NCI-H1417 (cell line): ENCODE measurements at regions not wholly inside any gene's neighbourhood (a gene's known extent, or its start where the extent isn't known, plus 50 kb on each side); places are given as distances from the start of the nearest gene placed in this dataset.

Source experiments
- DNase-seq, 3 experiments: peaks; one replicate each; lab custom pipeline; 2025; lab: John Stamatoyannopoulos, UW

DNA sequence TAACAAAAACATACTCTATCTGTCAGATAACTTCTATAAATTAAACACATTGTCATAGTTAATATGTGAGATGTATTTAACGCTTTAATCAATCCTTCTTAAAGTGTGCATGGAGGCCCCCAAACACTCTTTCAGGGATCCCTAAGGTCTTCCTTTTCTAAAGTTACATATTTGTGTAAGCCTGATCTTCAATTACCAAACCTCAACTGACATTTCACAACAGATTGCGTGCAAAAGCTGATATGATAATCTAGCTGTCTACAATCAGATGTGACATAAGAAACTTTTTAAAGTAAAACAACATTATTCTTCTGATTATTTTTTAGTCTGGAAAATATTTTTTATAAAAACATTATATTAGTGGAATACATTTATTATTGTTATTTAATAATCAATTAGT lies 1850.4 kb downstream of the OLFM4 start:
- DNase-seq = no peak

GRCh38 chr13:54884682-54885081 lies 1856.1 kb downstream of the OLFM4 start:
- no peak for DNase-seq

GRCh38 chr13:54890976-54891375 lies 1862.4 kb downstream of the OLFM4 start:
- DNase-seq = no peak

GRCh38 chr13:54901316-54901715 lies 1872.7 kb downstream of the OLFM4 start:
- DNase-seq = no peak

GRCh38 chr13:54912367-54912766 lies 1883.8 kb downstream of the OLFM4 start:
- no peak for DNase-seq

DNA sequence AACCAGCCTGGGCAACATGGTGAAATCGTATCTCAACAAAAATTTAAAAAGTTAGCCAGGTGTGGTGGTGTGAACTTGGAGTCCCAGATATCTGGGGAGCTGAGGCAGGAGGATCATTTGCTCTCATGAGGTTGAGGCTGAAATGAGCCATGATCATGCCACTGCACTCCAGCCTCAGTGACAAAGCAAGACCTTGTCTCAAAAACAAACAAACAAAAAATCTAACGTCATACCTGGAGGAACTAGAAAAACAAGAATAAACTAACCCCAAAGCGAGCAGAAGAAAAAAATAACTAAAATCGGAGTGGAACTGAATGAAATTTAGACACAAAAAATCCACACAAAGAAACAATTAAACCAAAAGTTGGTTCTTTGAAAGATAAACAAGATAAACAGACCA lies 1885.1 kb downstream of the OLFM4 start:
- no peak for DNase-seq

DNA sequence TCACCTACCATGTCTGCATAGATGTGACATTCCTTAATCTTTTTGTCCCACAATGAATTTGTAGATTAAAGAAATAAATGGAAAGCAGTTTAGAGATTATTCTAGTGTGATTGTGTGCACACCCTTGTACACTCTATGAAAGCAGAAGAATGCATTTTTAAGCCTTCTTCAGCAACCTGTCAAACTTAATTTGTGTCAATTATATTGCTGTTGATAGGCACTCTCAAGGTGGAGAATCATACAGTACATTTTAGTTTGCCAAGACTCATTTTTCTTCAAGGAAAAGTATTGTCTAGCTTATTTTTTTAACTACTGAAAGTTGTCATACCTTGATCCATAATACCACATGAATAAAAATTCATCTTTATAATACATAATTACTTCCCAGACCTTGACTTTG lies 1898.9 kb downstream of the OLFM4 start:
- DNase-seq = no peak

DNA sequence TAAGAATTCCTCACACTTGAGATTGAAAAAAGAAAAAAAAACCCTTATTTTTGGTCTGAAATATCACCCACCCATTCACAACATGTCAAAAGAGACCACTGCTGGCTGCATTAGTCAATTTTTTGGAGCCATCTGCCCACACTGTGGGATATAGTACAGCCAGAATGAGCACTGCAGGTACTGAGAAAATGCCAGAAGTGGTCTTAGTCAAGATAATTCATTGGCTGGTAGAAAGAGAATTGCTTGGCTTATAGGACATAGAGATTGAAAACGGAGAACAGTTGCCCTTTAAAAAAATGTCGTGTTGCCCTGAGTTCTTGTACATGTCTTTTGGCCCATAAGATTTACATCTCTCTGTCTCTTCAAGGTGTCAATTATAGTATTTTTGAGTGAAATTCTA lies 1899.5 kb downstream of the OLFM4 start:
- DNase-seq = no peak

DNA sequence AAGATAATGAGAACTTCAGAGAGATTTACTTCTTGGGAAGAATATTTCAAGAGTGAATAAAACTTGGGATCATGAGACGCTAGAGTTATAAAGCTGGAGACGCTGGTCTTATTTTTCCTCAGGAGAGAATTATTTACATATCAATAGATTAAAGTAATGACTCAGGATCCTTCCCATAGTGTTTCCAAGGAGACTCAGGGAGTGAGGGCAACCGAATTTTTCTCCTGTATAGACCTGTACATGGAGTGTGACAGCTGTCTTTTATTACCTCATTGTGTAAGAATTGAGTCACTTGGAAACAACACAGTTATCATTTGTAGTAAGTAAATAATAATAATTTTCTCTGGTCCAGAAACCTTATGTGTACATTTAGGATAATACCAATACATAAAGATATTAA lies 1905.5 kb downstream of the OLFM4 start:
- peak in 1 of 3 experiments; percentile 48 for DNase-seq

DNA sequence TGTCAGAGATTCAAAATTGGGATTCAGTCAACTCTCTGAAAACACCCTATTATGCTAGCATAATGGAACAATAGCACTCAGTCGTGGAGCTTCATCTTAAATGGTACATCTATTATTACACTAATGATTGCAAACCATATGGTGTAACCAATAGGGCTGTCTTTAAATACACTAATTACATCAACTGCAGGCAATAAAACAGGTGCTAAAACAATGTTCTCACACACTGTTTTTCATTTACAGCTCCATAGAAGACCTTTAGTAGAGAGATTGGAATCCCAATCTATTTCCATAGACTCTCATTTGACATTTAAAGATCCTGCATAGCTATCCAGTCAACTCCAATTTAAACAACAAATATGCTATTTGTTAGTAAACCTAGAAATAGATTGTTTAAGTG lies 1917.4 kb downstream of the OLFM4 start:
- peak in 2 of 3 experiments; percentile 48 to 93 for DNase-seq

- no peak for DNase-seq
Observed at GRCh38 chr13:54949735-54950134, 1921.1 kb downstream of the OLFM4 start.

DNA sequence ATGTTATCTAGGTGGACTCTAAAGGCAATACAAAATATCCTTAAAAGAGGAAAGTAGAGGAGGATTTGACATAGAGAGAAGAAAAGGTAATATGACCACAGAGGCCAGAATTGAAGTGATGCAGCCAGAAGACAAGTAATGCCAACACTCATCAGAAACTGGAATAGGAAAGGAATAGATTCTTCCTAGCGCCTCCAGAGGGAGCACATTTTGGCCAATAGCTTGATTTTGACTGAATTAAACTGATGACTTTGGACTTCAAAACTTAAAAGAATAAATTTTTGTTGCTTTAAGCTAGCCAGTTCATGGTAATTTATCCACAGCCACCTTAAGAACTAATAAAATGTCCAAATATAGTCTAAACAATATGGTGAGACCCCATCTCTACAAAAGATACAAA lies 1921.9 kb downstream of the OLFM4 start:
- DNase-seq = no peak

DNA sequence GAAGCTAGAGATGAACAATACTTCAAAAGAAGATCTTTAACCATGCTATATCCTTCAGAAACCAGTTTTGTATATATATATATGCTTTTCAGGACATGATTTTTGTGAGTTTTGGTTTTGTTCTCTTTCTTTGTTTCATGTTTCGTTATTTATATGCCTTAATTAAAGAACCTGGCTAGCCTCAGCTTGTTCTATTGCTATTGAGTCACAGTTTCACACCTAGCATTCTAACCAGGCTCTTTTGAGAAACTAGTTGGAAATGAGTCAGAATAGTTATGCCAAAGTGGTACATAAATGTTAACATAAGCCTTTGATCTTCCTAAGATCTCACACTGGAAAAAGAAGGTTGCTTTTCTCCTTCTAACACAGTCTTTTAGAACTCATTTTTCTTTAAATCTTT lies 1925.2 kb downstream of the OLFM4 start:
- DNase-seq = no peak

- DNase-seq = no peak
Observed at GRCh38 chr13:54958781-54959180, 1930.2 kb downstream of the OLFM4 start.

DNA sequence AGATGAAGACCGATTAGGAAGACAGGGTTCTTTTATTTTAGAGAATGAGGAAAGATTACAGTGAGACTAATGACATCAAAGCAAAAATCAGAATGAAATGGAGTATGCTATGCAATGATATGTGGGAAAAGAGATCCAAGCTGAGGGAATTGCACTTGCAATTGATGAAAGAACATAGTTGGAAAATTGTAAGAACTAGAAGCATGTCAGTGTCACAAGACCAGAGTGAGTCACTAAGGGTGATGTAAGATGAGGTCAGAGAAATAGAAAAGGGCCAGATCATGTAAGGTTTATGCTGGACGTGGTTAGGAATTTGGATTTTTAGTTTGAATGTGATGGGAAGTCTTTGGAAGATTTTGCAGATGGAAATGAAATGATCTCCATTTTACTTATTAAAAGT lies 1937.3 kb downstream of the OLFM4 start:
- no peak for DNase-seq

DNA sequence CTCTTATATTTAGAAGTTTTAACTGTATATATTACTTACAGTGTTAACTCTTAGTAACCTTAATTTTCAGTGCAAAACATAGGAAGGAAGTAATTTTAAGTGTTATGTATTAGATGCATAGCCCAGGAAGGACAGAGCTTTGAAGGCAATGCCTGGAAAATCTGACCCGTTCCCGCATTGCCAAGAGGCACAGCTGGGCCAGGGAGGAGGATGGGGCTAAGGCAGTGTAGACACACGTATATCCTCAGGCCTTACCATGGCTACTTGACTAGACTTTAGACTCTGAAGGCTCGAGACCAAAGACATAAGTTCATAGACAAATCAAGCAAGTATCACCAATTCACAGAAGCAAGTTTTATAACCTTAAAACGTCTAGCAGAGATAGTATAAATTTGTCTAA lies 1944.2 kb downstream of the OLFM4 start:
- DNase-seq = no peak

DNA sequence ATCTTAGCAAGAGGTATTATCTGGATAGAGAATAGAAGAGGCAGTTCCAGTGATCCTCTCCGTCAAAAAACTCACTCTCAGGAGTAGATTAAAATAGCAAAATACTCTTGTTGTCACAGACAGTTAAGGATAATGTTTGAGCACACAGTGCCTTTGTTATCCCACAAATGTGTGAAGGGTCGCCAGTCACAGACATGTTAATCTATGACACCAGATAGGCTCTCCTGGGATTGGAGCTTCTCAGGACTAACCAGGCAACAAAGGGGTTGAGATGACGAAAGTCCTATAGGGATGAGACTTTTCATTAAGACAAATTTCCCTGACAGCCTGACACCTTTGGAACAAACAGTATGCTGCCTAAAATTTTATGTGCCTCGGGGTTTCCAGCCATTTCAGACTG lies 1947.1 kb downstream of the OLFM4 start:
- DNase-seq = peak in 1 of 3 experiments; percentile 42

GRCh38 chr13:54980651-54981050 lies 1952.0 kb downstream of the OLFM4 start:
- DNase-seq = no peak

DNA sequence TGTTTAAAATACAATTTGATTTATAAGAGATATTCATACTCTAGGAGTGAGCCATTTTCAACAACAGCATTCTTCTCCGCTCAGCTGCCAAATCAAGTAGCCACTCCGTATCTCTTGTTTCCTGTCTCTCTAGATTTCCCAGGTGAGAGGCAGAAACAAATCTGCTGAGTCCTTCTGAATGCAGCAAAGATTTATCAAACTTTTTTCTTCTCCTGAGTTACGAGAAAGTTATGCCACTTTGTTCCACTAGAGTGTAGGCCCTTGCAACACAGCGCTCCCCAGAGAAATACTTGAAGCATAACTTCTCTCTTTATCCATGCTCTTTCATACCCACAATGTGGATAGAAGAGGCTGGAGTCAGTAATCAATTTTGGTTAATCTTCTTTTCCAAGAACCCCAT lies 1960.8 kb downstream of the OLFM4 start:
- DNase-seq = no peak

- no peak for DNase-seq
Observed at GRCh38 chr13:54999399-54999907, 1970.8 kb downstream of the OLFM4 start.

GRCh38 chr13:55000043-55000442 lies 1971.4 kb downstream of the OLFM4 start:
- no peak for DNase-seq

GRCh38 chr13:55000844-55001243 lies 1972.2 kb downstream of the OLFM4 start:
- DNase-seq = no peak

GRCh38 chr13:55001881-55002280 lies 1973.3 kb downstream of the OLFM4 start:
- no peak for DNase-seq

DNA sequence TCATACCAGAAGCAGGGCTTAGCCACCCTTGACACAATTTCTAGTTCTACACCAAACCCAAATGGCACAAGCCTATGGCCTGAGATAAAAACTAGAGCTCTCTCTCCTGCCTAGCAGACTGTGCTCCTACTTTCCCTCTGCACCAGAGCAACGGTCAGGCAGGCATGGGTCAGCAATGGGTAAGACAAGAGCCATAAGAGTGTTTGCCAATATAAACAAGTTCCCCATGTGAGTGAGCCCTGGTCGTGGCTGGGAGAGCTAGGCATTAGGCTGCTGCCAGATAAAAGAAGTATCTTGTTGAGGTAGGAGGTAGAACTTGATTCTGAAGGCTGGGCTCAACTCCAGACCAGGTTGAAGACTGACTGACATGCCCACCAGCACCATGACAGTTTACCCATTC lies 1979.1 kb downstream of the OLFM4 start:
- DNase-seq = no peak

DNA sequence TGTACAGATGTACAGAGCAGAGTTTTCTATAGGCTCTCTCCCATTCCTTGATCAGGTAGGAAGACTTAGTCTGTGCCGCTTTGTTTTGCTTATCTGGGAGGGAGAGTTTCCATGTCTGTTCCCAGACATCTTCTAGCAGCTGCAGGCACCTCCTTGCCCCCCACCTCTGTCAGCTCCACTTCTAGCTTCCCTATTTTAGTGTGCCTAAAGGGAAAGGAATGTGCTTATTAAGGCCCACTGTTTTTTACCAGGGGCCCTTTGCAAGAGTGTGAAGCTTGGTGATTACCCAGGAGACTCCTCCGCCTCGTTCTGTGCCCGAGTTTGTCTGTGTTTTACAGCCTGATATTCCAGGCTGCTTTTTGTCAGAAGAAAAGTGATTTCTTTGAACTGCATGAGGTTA lies 1984.4 kb downstream of the OLFM4 start:
- no peak for DNase-seq
